A549 (cell line): ENCODE measurements at regions not wholly inside any gene's neighbourhood (a gene's known extent, or its start where the extent isn't known, plus 50 kb on each side); places are given as distances from the start of the nearest gene placed in this dataset.

Experiments
- BHLHE40 ChIP-seq: IDR thresholded peaks from 2 replicates; pipeline ENCODE4 v1.6.1; 2012; ENCODE audit warnings: low read depth, low read length, inconsistent platforms
- CTCF ChIP-seq: fragments of >200 bp; sonication (Bioruptor Twin); formaldehyde crosslinking; IDR thresholded peaks from 3 replicates; pipeline ENCODE4 v1.5.1; 2016
- ESRRA ChIP-seq: fragments of 150-350 bp; IDR thresholded peaks from 2 replicates; pipeline ENCODE4 v1.6.1; 2014; ENCODE audit warnings: mild to moderate bottlenecking, low read length, borderline replicate concordance
- HDAC2 ChIP-seq: fragments of 200-600 bp; sonication (generic); IDR thresholded peaks from 2 replicates; pipeline ENCODE4 v1.6.1; 2016
- JUN ChIP-seq, 2 experiments: fragments of >200 bp; sonication (Bioruptor Twin); formaldehyde crosslinking; IDR thresholded peaks; 2 replicates in 1 of 2; 3 replicates in 1 of 2; pipeline ENCODE4 v1.6.1; 2016 to 2017
- MAZ ChIP-seq: fragments of 150-350 bp; IDR thresholded peaks from 2 replicates; pipeline ENCODE4 v1.6.1; 2014; ENCODE audit warnings: antibody characterized with exemption, low read depth, low read length, borderline replicate concordance

DNA sequence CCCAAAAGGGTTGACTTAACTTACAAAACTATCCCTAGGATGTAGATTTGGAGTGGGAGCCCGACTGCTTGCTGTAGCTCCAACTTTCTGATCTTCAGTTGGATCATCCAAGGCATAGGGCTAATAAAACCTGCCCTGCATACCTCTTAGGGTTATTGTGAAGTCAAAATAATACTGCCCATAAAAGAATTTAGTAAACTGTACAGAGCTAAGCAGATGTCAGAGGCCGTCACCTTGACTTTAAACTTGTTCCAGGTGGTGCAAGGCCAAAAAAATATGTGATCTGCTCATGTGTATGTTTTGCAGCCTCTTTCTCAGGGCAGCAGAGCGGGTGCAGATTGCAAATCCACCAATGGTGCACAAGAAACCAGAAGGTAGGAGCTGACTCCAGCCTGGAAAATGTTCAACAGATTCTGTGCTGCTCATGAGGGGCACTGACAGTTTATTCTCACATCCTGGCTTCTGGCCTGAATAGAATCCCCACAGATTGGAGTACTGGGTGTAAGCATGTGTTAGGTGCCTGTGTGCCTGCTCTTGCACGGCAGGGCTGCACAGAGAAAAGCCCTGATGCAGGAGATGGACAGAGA, 180.7 kb downstream of the MAP2K4 start:
- TF ChIP-seq HDAC2 (no peak), CTCF (no peak), ESRRA (no peak), MAZ (no peak), JUN (IDR thresholded peaks at IDR 0.05) (no peak), BHLHE40 (no peak)
